ENCODE measurements at regions not wholly inside any gene's neighbourhood (a gene's known extent, or its start where the extent isn't known, plus 50 kb on each side); places are given as distances from the start of the nearest gene placed in this dataset.

DNA sequence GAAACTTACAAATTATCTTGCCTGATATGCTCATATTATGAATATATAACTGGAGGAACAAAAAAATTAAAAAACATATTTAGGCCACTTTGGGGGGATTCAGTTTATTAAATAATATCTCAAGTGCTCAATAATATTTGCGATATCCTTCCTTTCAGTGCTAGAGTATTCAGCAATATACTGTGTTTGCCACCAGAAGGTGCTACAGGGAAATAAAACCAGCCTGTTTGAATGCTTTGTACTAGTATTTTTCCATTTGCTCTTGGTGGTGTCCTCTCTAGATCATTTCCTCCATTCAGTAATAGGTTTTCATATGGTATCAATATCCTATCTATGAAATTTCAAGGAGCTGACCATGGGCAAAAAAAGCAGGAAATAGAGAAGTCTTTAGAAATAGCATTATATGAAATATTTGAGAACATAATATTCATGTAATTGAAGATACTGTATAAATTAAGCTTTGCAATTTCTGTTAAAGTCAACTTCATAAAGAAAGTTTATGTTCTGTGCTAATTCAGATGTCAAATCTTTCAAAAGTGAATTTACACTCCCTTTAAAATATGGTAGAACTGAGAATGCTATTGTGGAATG, 106.2 kb upstream of the NAV3 start:
- TF ChIP-seq CTCF (IDR thresholded peaks at IDR 0.05; ENCODE audit: low read depth, low read length) = peak; percentile 76
- H3K27ac ChIP-seq = no peak overlapping the region
- H3K9me3 ChIP-seq (ENCODE audit: low read depth) = no peaks in the 10 kb centered on the region
- H3K4me1 ChIP-seq (ENCODE audit: low read depth) = no peaks in the 10 kb centered on the region
- H3K27me3 ChIP-seq = no peaks in the 10 kb centered on the region
- DNase-seq (ENCODE audit: low read depth in 1 of 2, low spot score in 1 of 2) = peak; percentile 13 to 72
- no peaks in the 10 kb centered on the region for H3K36me3 ChIP-seq
- no peak overlapping the region for H3K4me3 ChIP-seq

DNA sequence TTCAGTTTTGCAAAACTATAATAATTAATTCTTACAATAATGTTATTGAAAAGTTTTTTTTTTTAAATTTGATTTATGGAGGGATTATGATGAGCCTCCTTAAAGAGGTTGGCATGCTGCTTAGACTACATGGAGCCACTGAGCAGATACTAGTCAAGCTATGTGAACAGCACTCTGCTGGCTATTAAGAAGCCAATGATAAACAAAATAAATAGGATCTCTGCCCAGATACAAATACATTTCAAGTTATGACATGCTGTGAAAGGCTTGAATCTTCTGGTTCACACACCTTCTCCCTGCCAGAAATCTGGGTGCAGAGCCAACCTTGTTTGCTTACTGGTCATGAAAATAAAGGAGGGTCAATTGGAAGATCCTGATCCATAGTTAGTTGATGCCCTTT, 107.4 kb upstream of the NAV3 start:
- Histone ChIP-seq H3K27me3 (no peaks in the 10 kb centered on the region), H3K27ac (no peak overlapping the region), H3K36me3 (no peaks in the 10 kb centered on the region), H3K4me1 (ENCODE audit: low read depth) (no peaks in the 10 kb centered on the region), H3K4me3 (no peak overlapping the region), H3K9me3 (ENCODE audit: low read depth) (no peaks in the 10 kb centered on the region)
- DNase-seq (ENCODE audit: low read depth in 1 of 2, low spot score in 1 of 2) = no peak
- no peak for TF ChIP-seq CTCF (IDR thresholded peaks at IDR 0.05; ENCODE audit: low read depth, low read length)

DNA sequence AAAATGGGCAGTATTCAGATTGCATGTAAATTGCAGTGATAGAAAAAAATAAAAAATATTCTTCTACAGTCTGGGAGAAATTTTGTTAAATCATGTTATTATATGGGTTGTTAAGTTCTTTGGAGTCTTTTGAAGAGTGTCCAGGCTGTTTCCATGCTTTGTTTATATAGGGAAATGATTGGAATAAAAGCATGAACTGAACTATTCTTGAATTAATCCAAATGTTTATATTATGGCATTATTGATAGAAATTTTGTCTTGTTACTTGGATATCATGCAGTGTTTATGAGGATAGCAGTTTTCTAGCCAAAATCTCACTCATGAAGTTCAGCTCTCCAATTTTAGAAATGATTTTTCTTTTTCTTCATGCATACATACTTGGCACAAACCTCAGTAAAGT, 108.2 kb upstream of the NAV3 start:
- Histone ChIP-seq H3K9me3 (ENCODE audit: low read depth) (no peaks in the 10 kb centered on the region), H3K27me3 (no peaks in the 10 kb centered on the region), H3K4me3 (no peak overlapping the region), H3K4me1 (ENCODE audit: low read depth) (no peaks in the 10 kb centered on the region), H3K27ac (no peak overlapping the region), H3K36me3 (no peaks in the 10 kb centered on the region)
- no peak for TF ChIP-seq CTCF (IDR thresholded peaks at IDR 0.05; ENCODE audit: low read depth, low read length)
- DNase-seq (ENCODE audit: low read depth in 1 of 2, low spot score in 1 of 2) = no peak

DNA sequence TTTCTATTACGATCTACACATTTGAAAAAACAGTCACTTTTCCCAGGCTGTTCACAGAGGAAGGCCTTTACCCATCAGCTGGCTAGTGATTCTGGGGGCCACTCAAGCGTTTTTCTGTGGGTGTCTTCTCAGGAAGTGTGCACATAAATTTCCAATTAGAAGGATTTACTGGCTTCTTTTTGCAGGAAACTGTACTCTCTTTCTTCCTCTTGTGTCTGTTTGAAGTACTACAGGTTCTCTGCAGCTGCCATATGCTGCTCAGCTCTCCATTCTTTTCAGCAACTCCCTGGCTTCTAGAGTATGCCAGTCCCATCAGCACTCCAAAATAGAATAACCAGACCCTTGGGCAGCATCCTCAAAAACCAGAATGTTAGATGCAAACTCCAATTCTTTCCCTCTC, 110.4 kb upstream of the NAV3 start:
- H3K4me1 ChIP-seq (ENCODE audit: low read depth) = no peaks in the 10 kb centered on the region
- no peaks in the 10 kb centered on the region for H3K27me3 ChIP-seq
- DNase-seq (ENCODE audit: low read depth in 1 of 2, low spot score in 1 of 2) = no peak
- H3K36me3 ChIP-seq = no peaks in the 10 kb centered on the region
- H3K9me3 ChIP-seq (ENCODE audit: low read depth) = no peaks in the 10 kb centered on the region
- peak; percentile 32 for TF ChIP-seq CTCF (IDR thresholded peaks at IDR 0.05; ENCODE audit: low read depth, low read length)
- H3K27ac ChIP-seq = no peak overlapping the region
- no peak overlapping the region for H3K4me3 ChIP-seq

GRCh38 chr12:77710209-77710608, 120.5 kb upstream of the NAV3 start:
- H3K9me3 ChIP-seq (ENCODE audit: low read depth) = no peaks in the 10 kb centered on the region

More at GRCh38 chr12:77710209-77710608, 120.5 kb upstream of the NAV3 start:
- no peak for DNase-seq (ENCODE audit: low read depth in 1 of 2, low spot score in 1 of 2)
- no peaks in the 10 kb centered on the region for H3K4me1 ChIP-seq (ENCODE audit: low read depth)
- no peak overlapping the region for H3K27ac ChIP-seq
- no peaks in the 10 kb centered on the region for H3K27me3 ChIP-seq
- no peak for TF ChIP-seq CTCF (IDR thresholded peaks at IDR 0.05; ENCODE audit: low read depth, low read length)
- H3K36me3 ChIP-seq = no peaks in the 10 kb centered on the region
- H3K4me3 ChIP-seq = no peak overlapping the region

Data from cardiac muscle cell (in vitro differentiated cells and primary cell).